ENCODE measurements at regions not wholly inside any gene's neighbourhood (a gene's known extent, or its start where the extent isn't known, plus 50 kb on each side); places are given as distances from the start of the nearest gene placed in this dataset.

DNA sequence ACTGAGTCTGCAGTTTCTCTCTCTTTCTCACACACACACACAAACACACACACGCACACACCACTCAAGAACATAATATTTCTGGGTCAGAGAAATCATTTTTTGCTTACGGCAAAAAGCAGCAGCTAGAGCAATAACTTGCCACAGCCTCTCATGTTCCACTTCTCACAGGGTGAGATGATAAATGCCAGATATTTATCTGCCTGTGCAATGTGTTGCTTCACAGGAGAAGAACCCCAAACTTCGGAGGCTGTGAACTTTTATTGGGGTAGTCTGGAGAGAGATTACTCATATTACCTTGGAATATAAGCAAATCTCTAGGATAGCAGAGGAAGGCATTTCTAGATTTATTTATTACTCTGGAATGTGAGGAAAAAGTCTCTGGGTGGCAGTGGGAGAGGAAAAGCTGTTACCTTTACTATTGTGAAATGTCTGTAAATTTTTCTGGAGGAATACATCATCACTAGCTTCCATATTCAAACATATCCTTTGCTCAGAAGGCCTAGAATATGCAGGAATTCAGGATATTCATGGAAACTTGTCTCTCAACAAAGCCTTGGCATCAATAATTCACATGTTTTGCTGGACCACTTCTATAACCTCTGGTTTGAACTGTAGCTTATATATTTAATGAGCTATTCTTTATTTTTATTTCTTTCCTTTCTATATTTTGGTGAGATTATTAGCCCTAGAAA lies 369.2 kb downstream of the NSUN3 start:
- FAIRE-seq (no peak), DNase-seq (ENCODE audit: extremely low read depth in 1 of 4, low spot score in 3 of 4) (no peak), ATAC-seq (no peak)
- no peaks in the 10 kb centered on the region for H3K9me3 ChIP-seq (replicated peaks; ENCODE audit: control insufficient read depth, insufficient read depth, low read depth, low read length)
- no peak overlapping the region for H3K9ac ChIP-seq (ENCODE audit: insufficient read depth in 1 of 2, low read depth in 2 of 2, low read length in 2 of 2)
- no peak overlapping the region for H3K4me3 ChIP-seq
- ChIA-PET POLR2A (no interaction called here), CTCF (ENCODE audit: low intra/inter-chr PET ratio) (no interaction called here)
- H4K20me1 ChIP-seq (replicated peaks; ENCODE audit: control insufficient read depth, insufficient read depth, low read length) = no peaks in the 10 kb centered on the region
- no peaks in the 10 kb centered on the region for H3K4me1 ChIP-seq (replicated peaks in 1 of 2; ENCODE audit: control insufficient read depth in 2 of 2, insufficient read depth in 2 of 2, low read length in 2 of 2)
- H3K9me1 ChIP-seq (ENCODE audit: control insufficient read depth, insufficient read depth, low read length) = no peaks in the 10 kb centered on the region
- TF ChIP-seq, protein P1, sequence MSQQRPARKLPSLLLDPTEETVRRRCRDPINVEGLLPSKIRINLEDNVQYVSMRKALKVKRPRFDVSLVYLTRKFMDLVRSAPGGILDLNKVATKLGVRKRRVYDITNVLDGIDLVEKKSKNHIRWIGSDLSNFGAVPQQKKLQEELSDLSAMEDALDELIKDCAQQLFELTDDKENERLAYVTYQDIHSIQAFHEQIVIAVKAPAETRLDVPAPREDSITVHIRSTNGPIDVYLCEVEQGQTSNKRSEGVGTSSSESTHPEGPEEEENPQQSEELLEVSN (IDR thresholded peaks at IDR 0.05; ENCODE audit: borderline replicate concordance in 1 of 2, extremely low read depth in 1 of 2, insufficient read depth in 1 of 2, insufficient read length in 1 of 2, low read depth in 1 of 2, low read length in 1 of 2, poor library complexity in 1 of 2, severe bottlenecking in 1 of 2) = no peak
- TF ChIP-seq NCOA2 (IDR thresholded peaks at IDR 0.05; ENCODE audit: partially characterized antibody in 2 of 2) (no peak), ZNF239 (CRISPR knock-in tag; IDR thresholded peaks at IDR 0.05) (no peak), ZNF408 (CRISPR knock-in tag; IDR thresholded peaks at IDR 0.05; ENCODE audit: low read depth) (no peak), MEIS2 (IDR thresholded peaks at IDR 0.05; ENCODE audit: partially characterized antibody) (no peak), ELF2 (CRISPR knock-in tag; IDR thresholded peaks at IDR 0.05) (no peak), DACH1 (IDR thresholded peaks at IDR 0.05; ENCODE audit: partially characterized antibody) (no peak), CTBP1 (IDR thresholded peaks at IDR 0.05; ENCODE audit: borderline replicate concordance) (no peak), SMAD2 (IDR thresholded peaks at IDR 0.05; ENCODE audit: low read depth, low read length) (no peak)
- TF ChIP-seq, protein P2, sequence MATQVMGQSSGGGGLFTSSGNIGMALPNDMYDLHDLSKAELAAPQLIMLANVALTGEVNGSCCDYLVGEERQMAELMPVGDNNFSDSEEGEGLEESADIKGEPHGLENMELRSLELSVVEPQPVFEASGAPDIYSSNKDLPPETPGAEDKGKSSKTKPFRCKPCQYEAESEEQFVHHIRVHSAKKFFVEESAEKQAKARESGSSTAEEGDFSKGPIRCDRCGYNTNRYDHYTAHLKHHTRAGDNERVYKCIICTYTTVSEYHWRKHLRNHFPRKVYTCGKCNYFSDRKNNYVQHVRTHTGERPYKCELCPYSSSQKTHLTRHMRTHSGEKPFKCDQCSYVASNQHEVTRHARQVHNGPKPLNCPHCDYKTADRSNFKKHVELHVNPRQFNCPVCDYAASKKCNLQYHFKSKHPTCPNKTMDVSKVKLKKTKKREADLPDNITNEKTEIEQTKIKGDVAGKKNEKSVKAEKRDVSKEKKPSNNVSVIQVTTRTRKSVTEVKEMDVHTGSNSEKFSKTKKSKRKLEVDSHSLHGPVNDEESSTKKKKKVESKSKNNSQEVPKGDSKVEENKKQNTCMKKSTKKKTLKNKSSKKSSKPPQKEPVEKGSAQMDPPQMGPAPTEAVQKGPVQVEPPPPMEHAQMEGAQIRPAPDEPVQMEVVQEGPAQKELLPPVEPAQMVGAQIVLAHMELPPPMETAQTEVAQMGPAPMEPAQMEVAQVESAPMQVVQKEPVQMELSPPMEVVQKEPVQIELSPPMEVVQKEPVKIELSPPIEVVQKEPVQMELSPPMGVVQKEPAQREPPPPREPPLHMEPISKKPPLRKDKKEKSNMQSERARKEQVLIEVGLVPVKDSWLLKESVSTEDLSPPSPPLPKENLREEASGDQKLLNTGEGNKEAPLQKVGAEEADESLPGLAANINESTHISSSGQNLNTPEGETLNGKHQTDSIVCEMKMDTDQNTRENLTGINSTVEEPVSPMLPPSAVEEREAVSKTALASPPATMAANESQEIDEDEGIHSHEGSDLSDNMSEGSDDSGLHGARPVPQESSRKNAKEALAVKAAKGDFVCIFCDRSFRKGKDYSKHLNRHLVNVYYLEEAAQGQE (IDR thresholded peaks at IDR 0.05; ENCODE audit: borderline replicate concordance) = no peak
- TF ChIP-seq, protein P2 (CRISPR knock-in tag; IDR thresholded peaks at IDR 0.05; ENCODE audit: low read depth) = no peak
- intact Hi-C loops (cut with micrococcal nuclease) = no loop called here
- BruUV-seq (replicated peaks) = no TSS peak
- in situ Hi-C loops (cut with MboI) = no loop called here
- H3K79me2 ChIP-seq (ENCODE audit: control insufficient read depth, insufficient read depth, low read length) = no peaks in the 10 kb centered on the region
- no peaks in the 10 kb centered on the region for H3K27me3 ChIP-seq (ENCODE audit: control insufficient read depth in 2 of 2, insufficient read depth in 2 of 2, low read length in 2 of 2)
- no peak overlapping the region for H2AFZ ChIP-seq (ENCODE audit: low read depth, low read length)
- WGBS (ENCODE audit: insufficient coverage, low coverage, missing lambda C conversion rate) = 11% methylated on average over 3 of the region's 3 CpGs
- no peak overlapping the region for H3K27ac ChIP-seq (ENCODE audit: extremely low read depth, low read depth, low read length)
- no peak overlapping the region for H3K4me2 ChIP-seq (ENCODE audit: insufficient read depth, low read length)
- no peaks in the 10 kb centered on the region for H3K36me3 ChIP-seq (ENCODE audit: control insufficient read depth, insufficient read depth, low read length)

Data from K562 (cell line).